ENCODE measurements at regions not wholly inside any gene's neighbourhood (a gene's known extent, or its start where the extent isn't known, plus 50 kb on each side); places are given as distances from the start of the nearest gene placed in this dataset.

- no peak for DNase-seq
These were observed 75.6 kb upstream of the RFX8 start for GRCh38 chr2:101550555-101550954.

DNA sequence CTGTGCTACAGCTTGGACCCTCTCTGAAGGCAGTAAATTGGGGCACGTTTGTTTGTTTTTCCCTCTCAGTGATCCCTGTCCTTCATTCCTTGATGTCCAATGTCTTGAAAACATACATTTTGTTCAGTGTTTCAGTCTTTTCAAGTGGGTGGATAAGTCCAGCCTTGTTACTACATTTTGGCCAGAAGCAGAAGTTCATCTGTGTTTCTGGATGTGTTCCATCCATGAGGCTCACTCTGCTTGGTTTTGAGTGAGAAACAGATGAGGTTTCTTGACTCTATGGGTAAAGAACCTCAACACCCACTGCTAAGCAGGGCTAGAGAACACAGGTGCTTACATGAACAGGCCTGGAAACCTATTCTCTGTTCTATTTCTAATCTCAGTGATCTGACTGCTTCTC is 74.5 kb upstream of the RFX8 start:
- no peak for DNase-seq

- no peak for DNase-seq
These were observed 71.6 kb upstream of the RFX8 start for GRCh38 chr2:101546376-101547058.

DNA sequence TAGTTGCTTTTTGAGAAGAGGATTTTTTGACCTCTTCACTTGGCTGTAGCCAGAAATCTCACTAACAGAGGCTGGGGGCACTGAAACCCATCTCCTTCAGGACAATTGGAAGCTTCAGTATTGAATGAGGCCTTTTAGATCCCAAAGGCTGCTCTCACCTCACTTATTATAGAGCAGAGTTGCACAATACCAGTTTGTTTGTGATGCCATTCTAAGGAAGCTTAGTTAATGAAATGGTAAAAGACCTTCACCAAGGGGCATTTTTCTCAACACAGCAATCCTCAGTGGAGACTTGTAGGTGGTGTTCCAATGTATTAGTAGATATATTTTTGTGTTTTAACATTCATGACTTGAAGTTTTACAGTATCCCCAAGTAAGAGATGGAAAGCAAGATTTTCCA is 71.0 kb upstream of the RFX8 start:
- no peak for DNase-seq

- no peak for DNase-seq
These were observed 65.6 kb upstream of the RFX8 start for GRCh38 chr2:101540518-101540917.

DNA sequence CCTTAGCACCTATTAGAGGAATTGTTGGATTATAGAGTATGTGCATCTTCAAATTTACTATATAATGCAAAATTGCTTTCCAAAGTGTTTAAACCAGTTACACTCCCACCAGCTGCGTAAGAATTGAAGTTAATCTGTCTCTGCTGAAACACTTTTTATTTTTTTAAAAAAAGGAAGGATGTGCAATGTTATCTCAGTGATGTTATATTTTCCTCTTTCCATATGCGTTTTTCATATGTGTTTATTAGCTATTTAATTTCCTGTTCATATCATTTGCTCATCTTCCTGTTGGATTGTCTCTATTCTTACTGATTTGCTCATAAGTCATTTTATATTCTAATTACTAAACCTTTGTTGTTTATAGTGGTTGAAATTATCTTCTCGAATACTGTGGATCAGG is 63.2 kb upstream of the RFX8 start:
- no peak for DNase-seq

GRCh38 chr2:101534149-101534611 is 59.3 kb upstream of the RFX8 start:
- no peak for DNase-seq

DNA sequence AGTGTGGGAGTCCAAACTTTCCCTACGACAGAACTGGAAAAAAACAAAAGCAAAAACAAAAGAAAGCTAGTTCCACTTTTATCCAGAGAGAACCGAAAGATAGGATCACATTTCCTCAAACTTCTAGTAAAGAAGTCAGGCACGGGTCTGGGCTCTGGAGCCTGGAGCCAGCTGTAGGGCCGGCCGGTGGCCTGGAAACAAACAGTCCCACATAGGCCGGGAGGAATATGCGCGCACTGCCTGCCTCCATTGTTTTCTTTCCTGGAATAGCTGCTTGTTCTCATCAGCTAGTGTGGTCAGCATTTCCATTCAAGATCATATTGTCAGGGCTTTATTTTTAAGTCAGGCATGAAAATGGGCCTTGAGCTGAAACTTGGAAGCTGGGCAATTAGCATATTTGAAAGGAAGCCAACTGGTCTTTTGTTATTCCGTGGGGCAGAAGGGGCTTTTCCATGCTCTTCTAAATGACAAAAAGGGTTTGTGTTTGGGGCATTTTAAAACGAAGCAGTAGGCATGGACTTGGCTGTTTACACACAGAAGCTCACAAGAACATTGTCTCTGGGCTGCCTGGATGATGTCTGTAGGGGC is 58.7 kb upstream of the RFX8 start:
- no peak for DNase-seq

DNA sequence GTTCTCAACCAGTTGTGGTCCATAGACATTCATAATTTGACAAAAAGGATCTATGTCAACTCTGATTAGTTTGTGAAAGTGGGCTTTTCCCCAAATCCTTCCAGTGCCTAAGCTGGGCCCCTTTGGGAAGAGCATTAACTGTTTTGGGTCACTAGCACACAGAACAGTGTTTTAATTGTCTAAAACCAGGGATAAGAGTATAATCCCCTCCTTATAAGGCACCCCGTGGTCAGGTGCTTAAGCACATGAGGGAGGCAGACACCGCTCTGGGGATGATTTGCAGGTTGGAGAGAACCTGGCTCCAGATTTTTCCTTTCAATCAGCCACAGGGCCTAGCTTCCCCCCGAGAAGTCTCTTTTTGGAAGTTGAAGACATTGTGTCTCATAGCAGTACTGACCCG is 53.6 kb upstream of the RFX8 start:
- no peak for DNase-seq

DNA sequence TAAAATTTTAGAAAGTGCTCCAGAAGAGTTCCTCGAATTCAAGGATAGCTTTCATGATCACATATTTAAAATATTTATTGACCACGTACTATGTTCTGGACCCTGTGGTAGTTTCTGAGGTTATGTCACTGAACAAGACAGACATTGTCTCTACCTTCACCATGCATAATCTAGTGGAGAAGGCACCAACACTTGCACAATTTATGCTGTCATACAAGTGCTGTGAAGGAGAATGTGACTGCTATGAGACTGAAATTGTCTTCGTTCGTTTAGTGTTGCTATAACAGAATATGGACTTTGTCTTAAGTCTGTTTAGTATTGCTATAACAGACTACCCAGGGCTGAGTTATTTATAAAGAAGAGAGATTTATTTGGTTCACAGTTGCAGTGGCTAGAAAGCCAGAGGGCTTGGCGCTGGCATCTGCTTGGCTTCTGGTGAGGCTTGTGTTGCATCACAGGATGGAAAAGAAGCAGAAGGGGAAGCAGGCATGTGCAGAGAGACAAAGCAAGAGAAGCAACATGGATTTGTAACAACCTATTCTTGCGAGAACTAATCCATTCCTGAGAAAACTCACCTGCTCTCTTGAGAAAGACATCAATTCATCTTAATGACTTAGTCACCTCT is 50.0 kb upstream of the RFX8 start:
- DNase-seq, result no peak
